ENCODE measurements at regions not wholly inside any gene's neighbourhood (a gene's known extent, or its start where the extent isn't known, plus 50 kb on each side); places are given as distances from the start of the nearest gene placed in this dataset.

GRCh38 chr14:101216366-101217079, 313.0 kb upstream of the RTL1 start:
- TF ChIP-seq CTCF (IDR thresholded peaks at IDR 0.05) (no peak), TCF7L2 (IDR thresholded peaks at IDR 0.05; ENCODE audit: low read depth, low read length) (no peak), POLR2AphosphoS5 (IDR thresholded peaks at IDR 0.05; ENCODE audit: low read depth, low read length) (no peak), REST (IDR thresholded peaks at IDR 0.05; ENCODE audit: insufficient read depth in 1 of 2, low read depth in 2 of 2, low read length in 1 of 2) (no peak)

Data from Panc1 (cell line).